ENCODE measurements at regions not wholly inside any gene's neighbourhood (a gene's known extent, or its start where the extent isn't known, plus 50 kb on each side); places are given as distances from the start of the nearest gene placed in this dataset.

DNA sequence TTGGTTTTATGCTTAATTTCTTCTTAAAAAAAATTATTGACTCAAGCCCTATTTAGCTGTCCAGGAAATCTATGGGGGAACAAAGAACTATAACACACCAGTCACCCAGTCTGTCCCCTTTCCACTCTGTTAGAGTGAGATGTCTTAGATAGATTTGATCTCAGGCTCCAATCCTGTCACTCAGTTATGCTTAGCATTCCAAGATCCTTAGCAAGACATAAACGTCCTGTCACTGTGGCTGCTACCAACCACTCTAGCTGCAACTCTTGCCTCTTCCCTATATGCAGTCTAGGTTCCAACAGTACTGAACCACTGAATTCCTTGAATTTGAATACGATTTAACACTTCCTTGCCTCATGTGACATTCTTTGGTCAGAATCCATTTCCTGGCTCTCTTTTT lies 241.9 kb upstream of the NWD2 start:
- TF ChIP-seq, protein P1, sequence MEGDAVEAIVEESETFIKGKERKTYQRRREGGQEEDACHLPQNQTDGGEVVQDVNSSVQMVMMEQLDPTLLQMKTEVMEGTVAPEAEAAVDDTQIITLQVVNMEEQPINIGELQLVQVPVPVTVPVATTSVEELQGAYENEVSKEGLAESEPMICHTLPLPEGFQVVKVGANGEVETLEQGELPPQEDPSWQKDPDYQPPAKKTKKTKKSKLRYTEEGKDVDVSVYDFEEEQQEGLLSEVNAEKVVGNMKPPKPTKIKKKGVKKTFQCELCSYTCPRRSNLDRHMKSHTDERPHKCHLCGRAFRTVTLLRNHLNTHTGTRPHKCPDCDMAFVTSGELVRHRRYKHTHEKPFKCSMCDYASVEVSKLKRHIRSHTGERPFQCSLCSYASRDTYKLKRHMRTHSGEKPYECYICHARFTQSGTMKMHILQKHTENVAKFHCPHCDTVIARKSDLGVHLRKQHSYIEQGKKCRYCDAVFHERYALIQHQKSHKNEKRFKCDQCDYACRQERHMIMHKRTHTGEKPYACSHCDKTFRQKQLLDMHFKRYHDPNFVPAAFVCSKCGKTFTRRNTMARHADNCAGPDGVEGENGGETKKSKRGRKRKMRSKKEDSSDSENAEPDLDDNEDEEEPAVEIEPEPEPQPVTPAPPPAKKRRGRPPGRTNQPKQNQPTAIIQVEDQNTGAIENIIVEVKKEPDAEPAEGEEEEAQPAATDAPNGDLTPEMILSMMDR (IDR thresholded peaks at IDR 0.05; ENCODE audit: borderline replicate concordance, extremely low read depth, low read length, poor library complexity, severe bottlenecking): no peak
- TF ChIP-seq EZH2 (IDR thresholded peaks at IDR 0.05; ENCODE audit: borderline replicate concordance, low read depth, low read length, severe bottlenecking): no peak
